ENCODE measurements at regions not wholly inside any gene's neighbourhood (a gene's known extent, or its start where the extent isn't known, plus 50 kb on each side); places are given as distances from the start of the nearest gene placed in this dataset.

DNA sequence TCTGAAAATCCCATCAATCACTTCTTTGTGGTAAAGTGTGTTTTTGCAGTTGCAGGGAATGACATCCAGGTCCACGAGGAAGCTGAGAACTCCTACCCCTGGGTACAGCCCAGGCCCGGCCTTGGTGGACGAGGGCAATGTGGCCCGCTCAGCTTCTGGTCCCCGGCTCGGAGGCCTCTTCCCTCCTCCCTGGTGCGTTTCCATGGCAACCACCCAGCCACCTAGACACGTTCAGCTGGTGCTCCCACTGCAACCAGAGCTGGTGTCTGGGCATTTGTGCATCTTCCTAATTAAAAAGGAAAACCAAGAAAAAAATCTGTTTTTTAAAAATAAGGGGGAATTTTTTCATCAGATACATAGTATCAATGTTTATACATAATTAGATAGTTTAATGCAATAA is 603.6 kb upstream of the SALL3 start:
- intact Hi-C loops (cut with DNase I; ENCODE audit: low total_unique reads): no loop called here
- H3K4me1 ChIP-seq: no peaks in the 10 kb centered on the region
- DNase-seq: no peak
- H3K9me3 ChIP-seq: no peaks in the 10 kb centered on the region
- no peaks in the 10 kb centered on the region for H3K27me3 ChIP-seq
- no peak overlapping the region for H3K27ac ChIP-seq
- TF ChIP-seq, protein P1, sequence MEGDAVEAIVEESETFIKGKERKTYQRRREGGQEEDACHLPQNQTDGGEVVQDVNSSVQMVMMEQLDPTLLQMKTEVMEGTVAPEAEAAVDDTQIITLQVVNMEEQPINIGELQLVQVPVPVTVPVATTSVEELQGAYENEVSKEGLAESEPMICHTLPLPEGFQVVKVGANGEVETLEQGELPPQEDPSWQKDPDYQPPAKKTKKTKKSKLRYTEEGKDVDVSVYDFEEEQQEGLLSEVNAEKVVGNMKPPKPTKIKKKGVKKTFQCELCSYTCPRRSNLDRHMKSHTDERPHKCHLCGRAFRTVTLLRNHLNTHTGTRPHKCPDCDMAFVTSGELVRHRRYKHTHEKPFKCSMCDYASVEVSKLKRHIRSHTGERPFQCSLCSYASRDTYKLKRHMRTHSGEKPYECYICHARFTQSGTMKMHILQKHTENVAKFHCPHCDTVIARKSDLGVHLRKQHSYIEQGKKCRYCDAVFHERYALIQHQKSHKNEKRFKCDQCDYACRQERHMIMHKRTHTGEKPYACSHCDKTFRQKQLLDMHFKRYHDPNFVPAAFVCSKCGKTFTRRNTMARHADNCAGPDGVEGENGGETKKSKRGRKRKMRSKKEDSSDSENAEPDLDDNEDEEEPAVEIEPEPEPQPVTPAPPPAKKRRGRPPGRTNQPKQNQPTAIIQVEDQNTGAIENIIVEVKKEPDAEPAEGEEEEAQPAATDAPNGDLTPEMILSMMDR (IDR thresholded peaks at IDR 0.05): no peak
- H3K4me3 ChIP-seq: no peak overlapping the region
- no peaks in the 10 kb centered on the region for H3K36me3 ChIP-seq

DNA sequence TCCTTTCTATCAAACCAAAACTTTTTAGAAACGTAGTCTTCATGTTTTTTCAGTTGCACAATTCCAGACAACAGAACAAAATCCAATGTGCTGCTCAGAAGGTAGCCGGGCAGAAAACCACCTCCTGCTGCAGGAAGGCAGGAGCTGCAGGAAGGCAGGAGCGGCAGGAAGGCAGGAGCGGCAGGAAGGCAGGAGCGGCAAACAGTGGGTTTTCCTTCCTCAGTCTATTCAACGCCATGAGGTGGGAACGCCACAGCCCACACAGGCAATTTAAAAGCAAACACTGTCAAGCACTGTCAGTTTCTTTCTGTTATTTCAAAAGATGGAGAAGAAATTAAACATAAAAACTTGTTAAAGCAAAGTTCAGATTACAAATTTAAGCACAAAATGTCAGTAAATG is 601.2 kb upstream of the SALL3 start:
- Histone ChIP-seq H3K4me3 (no peak overlapping the region), H3K27ac (no peak overlapping the region), H3K9me3 (no peaks in the 10 kb centered on the region), H3K27me3 (no peaks in the 10 kb centered on the region), H3K4me1 (no peaks in the 10 kb centered on the region), H3K36me3 (no peaks in the 10 kb centered on the region)
- intact Hi-C loops (cut with DNase I; ENCODE audit: low total_unique reads): no loop called here
- DNase-seq: no peak
- TF ChIP-seq, protein P1 (IDR thresholded peaks at IDR 0.05): no peak

- Histone ChIP-seq H3K27ac (no peak overlapping the region), H3K36me3 (no peaks in the 10 kb centered on the region), H3K4me1 (no peaks in the 10 kb centered on the region), H3K9me3 (no peaks in the 10 kb centered on the region), H3K27me3 (no peaks in the 10 kb centered on the region), H3K4me3 (no peak overlapping the region)
- intact Hi-C loops (cut with DNase I; ENCODE audit: low total_unique reads): no loop called here
- TF ChIP-seq, protein P1 (IDR thresholded peaks at IDR 0.05): no peak
- no peak for DNase-seq
These were observed 600.6 kb upstream of the SALL3 start for GRCh38 chr18:78378983-78379382.

DNA sequence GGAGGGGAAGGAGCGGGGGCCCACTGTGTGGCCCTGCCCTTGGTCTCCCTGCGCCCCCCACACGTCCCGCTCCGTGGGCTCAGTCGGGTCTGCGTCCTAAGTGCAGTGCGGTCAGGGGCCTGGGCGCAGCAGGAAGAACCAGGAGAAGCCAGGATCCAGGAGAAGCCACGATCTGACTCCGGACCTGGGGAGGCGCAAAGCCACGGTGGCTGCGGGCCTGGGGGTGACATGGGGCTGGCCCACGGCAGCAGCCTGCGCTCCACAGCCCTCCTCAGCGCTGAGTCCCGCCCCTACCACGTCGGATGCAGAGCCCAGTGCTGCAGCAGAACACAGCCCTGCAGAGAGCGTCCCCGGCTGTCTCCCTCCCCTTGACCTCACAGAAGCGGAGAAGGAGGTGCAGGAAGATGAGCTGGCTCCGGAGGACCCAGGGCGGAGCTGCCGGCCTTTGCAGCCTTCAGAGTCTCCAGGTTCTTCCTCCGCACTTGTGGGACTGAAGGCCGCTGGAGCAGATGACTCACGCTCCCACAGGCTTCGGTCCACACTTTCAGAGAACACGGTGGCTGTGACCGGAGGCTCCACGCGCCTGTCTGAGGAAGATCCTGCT is 589.2 kb upstream of the SALL3 start:
- Histone ChIP-seq H3K9me3 (peaks cover 0 to 3% (median 0%) of the 10 kb centered on the region in 3 donors), H3K27ac (no peak overlapping the region), H3K27me3 (no peaks in the 10 kb centered on the region), H3K4me1 (no peaks in the 10 kb centered on the region), H3K36me3 (no peaks in the 10 kb centered on the region), H3K4me3 (no peak overlapping the region)
- intact Hi-C loops (cut with DNase I; ENCODE audit: low total_unique reads): no loop called here
- no peak for DNase-seq
- TF ChIP-seq, protein P1 (IDR thresholded peaks at IDR 0.05): no peak

GRCh38 chr18:78390952-78391348 is 588.7 kb upstream of the SALL3 start:
- Histone ChIP-seq H3K27me3 (no peaks in the 10 kb centered on the region), H3K9me3 (peaks cover 0 to 3% (median 0%) of the 10 kb centered on the region in 3 donors), H3K27ac (no peak overlapping the region), H3K36me3 (no peaks in the 10 kb centered on the region), H3K4me1 (no peaks in the 10 kb centered on the region), H3K4me3 (no peak overlapping the region)
- DNase-seq: no peak
- TF ChIP-seq, protein P1 (IDR thresholded peaks at IDR 0.05): no peak
- intact Hi-C loops (cut with DNase I; ENCODE audit: low total_unique reads): no loop called here
